DMS53 treated with DMSO at 0.1 percent for 48 hours (cell line): ENCODE measurements at regions not wholly inside any gene's neighbourhood (a gene's known extent, or its start where the extent isn't known, plus 50 kb on each side); places are given as distances from the start of the nearest gene placed in this dataset.

ENCODE experiments used
- DNase-seq: peaks from one replicate; lab custom pipeline; 2025; ENCODE audit not compliant: unreplicated experiment; lab: John Stamatoyannopoulos, UW

DNA sequence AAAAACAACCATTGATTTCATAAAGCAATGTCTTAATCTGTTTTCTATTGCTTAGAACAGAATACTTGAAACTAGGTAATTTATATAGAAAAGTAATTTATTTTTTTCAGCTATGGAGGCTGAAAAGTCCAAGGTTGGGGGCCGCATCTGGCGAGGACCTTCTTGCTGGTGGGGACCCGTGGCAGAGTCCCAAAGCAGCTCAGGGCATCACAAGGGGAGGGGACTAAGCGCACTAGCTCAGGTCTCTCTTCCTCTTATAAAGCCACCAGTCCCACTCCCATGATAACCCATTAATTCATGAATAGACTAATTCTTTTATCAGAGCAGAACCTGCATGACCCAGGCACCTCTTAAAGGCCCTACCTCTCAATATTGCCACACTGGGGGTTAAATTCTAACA is 87.2 kb upstream of the KLF13 start:
- DNase-seq, result no peak

GRCh38 chr15:31241888-31242522 is 84.6 kb upstream of the KLF13 start:
- DNase-seq, result no peak

DNA sequence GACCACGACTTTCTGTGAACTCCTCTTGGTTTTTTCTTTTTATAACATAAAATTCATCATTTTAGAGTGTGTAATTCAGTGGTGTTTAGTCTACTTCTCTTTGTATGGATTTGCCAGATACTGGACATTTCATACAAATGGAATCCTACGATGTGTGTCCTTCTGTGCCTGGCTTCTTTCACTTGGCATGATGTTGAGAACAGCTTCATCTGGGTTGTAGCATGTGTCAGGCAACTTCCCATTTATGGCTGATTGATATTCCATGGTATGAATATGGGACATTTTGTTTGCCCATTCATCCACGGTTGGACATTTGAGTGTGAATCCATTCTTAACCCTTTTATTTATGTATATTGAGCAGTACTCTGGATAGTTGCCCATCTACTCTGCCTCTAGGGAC is 82.7 kb upstream of the KLF13 start:
- no peak for DNase-seq

DNA sequence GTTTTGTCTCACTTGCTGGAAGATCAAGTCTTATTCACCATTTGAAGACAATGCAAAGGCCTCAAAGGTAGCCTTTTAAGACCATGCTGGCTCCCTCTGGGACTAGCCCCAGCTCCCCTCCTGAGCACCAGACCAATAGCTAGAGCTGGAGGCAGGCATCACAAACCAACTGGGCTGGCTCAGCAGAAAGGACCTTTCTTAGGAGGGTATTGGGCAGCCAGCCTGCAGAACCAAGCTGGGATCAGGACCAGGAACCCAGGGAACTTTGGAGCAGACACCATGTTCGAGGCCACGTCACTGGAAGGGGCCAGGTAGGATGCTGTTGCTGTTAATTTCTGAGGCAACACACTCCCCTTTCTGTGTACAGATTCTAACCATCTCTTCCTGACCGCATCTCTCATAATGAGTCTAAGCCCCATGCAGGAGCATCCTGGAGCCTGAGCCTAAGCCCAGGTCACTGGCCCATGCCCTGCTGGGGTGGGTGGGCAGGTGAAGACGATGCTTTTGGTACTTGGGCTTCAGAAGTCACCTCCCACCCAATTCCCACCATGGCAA is 81.4 kb upstream of the KLF13 start:
- no peak for DNase-seq

GRCh38 chr15:31245756-31246155 is 80.9 kb upstream of the KLF13 start:
- no peak for DNase-seq

GRCh38 chr15:31247404-31247803 is 79.2 kb upstream of the KLF13 start:
- no peak for DNase-seq

GRCh38 chr15:31248263-31248662 is 78.4 kb upstream of the KLF13 start:
- no peak for DNase-seq

DNA sequence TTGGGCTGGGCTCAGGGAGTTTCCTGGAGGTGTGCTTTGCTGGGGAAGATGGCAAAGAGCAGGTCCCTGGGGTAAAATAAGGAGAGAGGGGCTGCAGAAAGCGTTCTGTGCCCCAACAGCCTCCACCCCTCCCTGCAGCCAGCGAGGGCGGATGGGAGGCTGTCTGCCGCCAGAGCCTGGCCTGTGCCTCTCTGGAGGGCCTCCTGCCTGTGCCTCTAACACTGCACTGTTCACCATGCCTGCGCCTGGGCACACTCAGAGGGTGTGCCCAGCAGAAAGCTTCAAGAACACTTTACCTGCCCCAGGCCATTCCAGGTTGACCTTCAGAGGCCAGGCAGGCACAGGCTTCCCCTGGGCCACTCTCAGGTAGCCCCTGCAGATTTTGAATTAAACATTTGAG is 77.7 kb upstream of the KLF13 start:
- no peak for DNase-seq

GRCh38 chr15:31250033-31250432 is 76.6 kb upstream of the KLF13 start:
- DNase-seq, result no peak

DNA sequence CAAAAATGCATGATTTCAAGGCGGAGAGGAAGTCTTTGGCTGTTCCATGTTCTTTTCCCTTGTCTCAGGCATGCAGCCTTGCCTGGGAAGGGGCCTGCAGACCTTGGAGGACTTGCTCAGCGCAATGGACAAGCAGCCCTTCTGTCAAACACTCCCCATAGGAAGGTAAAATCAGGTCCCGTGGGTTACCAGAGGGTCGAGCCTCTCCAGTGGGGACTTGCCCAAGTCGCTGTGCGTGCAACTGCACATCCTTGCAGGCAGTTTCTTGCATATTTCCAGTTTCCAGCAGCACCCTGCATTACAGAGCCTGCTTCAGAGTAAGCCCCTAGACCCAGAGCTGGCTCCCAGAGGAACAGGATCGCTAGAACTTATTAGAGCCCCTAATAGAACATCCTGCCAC is 75.5 kb upstream of the KLF13 start:
- no peak for DNase-seq

DNA sequence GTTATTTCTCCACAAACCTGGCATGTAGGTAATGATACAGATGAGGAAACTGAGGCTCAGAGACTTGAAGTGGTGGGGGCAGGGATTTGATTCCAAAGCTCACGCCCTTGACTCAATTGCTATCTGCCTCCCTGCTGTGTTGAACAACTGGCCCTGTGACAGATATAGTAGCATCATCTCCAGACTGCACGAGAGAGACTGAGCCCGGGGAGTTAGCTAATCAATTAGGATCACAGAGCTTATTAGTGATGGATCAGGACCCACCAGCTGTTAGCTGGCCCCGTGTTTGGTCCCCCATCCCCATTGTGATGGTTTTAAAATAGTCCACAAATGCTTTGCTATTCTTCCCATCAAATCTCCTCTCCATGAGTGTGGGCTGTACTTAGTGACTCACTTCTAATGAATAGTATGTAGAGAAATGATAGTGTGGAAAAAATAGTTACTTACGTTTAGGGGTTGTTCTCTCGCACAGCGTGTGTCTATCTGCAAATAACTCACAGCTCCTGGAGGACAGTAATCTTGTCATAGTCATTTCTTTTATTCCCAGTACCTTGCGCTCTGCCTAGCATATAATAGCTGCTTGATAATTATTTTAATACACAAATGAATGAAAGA is 74.4 kb upstream of the KLF13 start:
- DNase-seq, result no peak

DNA sequence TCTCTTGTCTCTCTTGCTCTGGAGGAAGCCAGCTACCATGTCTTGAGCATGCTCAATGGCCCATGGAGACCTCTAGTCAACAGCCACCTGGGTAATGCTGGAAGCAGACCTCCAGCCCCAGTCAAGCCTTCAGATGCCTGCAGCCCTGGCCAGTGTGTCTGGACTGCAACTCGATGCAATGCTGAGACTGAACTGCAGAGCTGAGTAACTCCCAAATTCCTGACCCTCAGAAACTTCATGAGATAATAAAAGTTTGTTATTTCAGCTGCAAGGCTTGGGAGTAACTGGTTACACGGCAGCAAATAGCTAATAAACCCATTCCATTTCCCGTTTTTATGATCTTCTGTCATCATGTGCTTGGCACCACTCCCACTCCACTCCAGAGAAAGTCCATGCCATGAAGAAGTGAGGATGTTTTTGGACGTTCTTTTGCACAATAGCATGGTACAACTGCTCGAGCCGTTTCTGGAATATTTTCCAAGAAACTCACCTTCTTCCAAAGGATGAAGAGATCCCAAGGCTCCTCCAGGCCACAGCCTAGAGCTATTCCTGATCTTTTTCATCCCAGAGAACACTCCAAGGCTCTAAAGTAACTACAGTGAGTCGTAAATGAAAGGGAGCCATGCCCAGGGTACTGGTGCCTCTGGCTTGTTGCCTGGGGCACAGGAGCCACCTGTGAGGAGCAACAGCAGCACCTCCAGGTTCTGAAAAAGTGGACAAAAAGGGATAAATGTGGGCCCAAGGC is 72.0 kb upstream of the KLF13 start:
- no peak for DNase-seq

GRCh38 chr15:31255176-31255510 is 71.5 kb upstream of the KLF13 start:
- no peak for DNase-seq

GRCh38 chr15:31255732-31256377 is 70.8 kb upstream of the KLF13 start:
- DNase-seq, result no peak

- DNase-seq, result no peak
Measured at GRCh38 chr15:31256378-31257265, 70.0 kb upstream of the KLF13 start.

DNA sequence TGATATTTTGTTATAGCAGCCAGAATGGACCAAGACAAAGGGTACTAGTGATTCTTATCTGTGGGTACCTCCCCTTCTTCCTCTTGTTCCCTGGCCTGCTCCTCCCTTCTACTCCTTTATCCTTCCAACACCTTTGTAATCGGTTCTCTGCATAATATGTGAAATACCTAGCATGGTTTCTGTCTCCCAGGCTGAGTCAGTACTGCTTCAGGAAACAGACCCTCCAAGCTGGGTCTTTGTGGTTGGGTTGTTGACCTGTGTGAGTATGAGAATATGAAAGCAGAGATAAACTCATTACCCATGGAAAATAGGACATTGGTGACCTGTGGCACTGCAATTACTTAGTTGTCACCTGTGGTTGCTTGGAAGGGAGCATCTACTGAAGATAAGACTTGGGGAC is 69.3 kb upstream of the KLF13 start:
- DNase-seq, result no peak

GRCh38 chr15:31258260-31258659 is 68.4 kb upstream of the KLF13 start:
- DNase-seq, result no peak

- DNase-seq, result no peak
Measured at GRCh38 chr15:31259562-31260252, 66.9 kb upstream of the KLF13 start.

DNA sequence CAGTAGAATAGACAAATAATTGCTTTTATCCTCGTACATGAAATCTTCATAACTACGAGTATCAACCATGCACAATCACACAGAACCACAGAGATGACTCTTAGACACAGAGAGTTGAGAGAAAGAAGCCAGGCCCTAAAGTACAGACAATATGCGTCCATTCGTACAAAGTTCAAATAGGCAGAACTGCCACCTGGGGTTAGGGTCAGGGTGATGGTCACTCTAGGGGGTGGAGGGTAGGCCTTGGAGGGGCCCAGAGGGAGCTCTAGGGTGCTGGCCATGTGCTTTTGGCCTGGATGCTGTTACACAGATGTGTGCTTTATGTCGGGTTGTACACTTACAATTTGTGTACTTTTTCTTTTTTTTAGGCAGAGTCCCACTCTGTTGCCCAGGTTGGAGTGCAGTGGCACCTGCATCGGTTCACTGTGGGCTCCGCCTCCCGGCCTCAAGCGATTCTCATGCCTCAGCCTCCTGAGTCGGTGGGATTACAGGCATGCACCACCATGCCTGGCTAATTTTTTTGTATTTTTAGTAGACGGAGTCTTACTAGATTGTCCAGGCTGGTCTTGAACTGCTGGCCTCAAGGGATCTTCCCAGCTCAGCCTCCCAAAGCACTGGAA is 65.9 kb upstream of the KLF13 start:
- DNase-seq, result no peak
